Stomach (tissue), 4 donors: ENCODE measurements at regions not wholly inside any gene's neighbourhood (a gene's known extent, or its start where the extent isn't known, plus 50 kb on each side); places are given as distances from the start of the nearest gene placed in this dataset.

Experiments
- EP300 ChIP-seq: sonication (generic); formaldehyde crosslinking; IDR thresholded peaks from one replicate; pipeline ENCODE4 v1.6.1; 2017; ENCODE audit warnings: antibody characterized with exemption
- POLR2A ChIP-seq, 4 donors: fragments of 450-650 bp; IDR thresholded peaks; one replicate each; pipeline ENCODE4 v1.6.1; 2016; ENCODE audit warnings: antibody characterized with exemption in 4 of 4, control low read depth in 2 of 4, mild to moderate bottlenecking in 1 of 4, moderate library complexity in 1 of 4
- POLR2AphosphoS5 ChIP-seq, 3 donors: sonication (generic); formaldehyde crosslinking; IDR thresholded peaks; one replicate each; pipeline ENCODE4 v1.6.1; 2016; ENCODE audit warnings: antibody characterized with exemption in 3 of 3
- TF ChIP-seq, protein P1 (sequence below), 7 experiments: fragments of 450-650 bp in 4 of 7; fragments of 200-600 bp in 3 of 7; sonication (generic) in 3 of 7; IDR thresholded peaks; one replicate each; pipeline ENCODE4 v1.5.1; 2016 to 2019; ENCODE audit warnings: antibody characterized with exemption in 7 of 7, control low read depth in 2 of 7, mild to moderate bottlenecking in 1 of 7

DNA sequence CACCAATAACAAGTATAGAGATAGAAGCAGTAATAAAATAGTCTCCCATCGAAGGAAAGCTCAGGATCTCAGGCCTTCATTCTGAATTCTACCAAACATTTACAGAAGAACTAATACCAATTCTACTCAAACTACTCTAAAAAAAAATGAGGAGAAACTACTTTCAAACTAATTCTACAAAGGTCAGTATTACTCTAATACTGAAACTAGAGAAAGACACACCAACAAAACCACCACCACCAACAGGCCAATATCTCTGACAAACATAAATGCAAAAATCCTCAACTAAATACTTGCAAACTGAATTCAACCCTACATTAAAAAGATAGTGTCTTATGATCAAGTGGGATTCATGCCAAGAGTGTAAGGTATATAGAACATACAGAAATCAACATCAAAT is 1078.4 kb downstream of the KCNT2 start:
- TF ChIP-seq, protein P1, sequence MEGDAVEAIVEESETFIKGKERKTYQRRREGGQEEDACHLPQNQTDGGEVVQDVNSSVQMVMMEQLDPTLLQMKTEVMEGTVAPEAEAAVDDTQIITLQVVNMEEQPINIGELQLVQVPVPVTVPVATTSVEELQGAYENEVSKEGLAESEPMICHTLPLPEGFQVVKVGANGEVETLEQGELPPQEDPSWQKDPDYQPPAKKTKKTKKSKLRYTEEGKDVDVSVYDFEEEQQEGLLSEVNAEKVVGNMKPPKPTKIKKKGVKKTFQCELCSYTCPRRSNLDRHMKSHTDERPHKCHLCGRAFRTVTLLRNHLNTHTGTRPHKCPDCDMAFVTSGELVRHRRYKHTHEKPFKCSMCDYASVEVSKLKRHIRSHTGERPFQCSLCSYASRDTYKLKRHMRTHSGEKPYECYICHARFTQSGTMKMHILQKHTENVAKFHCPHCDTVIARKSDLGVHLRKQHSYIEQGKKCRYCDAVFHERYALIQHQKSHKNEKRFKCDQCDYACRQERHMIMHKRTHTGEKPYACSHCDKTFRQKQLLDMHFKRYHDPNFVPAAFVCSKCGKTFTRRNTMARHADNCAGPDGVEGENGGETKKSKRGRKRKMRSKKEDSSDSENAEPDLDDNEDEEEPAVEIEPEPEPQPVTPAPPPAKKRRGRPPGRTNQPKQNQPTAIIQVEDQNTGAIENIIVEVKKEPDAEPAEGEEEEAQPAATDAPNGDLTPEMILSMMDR (IDR thresholded peaks at IDR 0.05): no peak
- TF ChIP-seq POLR2A (IDR thresholded peaks at IDR 0.05): no peak
- no peak for TF ChIP-seq EP300
- no peak for TF ChIP-seq POLR2AphosphoS5 (IDR thresholded peaks at IDR 0.05)
